ENCODE measurements at regions not wholly inside any gene's neighbourhood (a gene's known extent, or its start where the extent isn't known, plus 50 kb on each side); places are given as distances from the start of the nearest gene placed in this dataset.

- TF ChIP-seq RARB (CRISPR knock-in tag; IDR thresholded peaks at IDR 0.05) (no peak), BHLHE40 (IDR thresholded peaks at IDR 0.05; ENCODE audit: low read depth, low read length) (no peak), JUN (IDR thresholded peaks at IDR 0.05) (no peak), SREBF2 (IDR thresholded peaks at IDR 0.05) (no peak), RNF2 (IDR thresholded peaks at IDR 0.05; ENCODE audit: borderline replicate concordance, low read depth) (no peak), HES2 (IDR thresholded peaks at IDR 0.05) (no peak), HOXB13 (CRISPR knock-in tag; IDR thresholded peaks at IDR 0.05; ENCODE audit: low read depth) (no peak), TP53 (CRISPR knock-in tag; IDR thresholded peaks at IDR 0.05) (no peak), EHF (CRISPR knock-in tag; IDR thresholded peaks at IDR 0.05) (no peak), EP300 (IDR thresholded peaks at IDR 0.05) (no peak), POLR2AphosphoS2 (conservative IDR thresholded peaks at IDR 0.05; ENCODE audit: low read length) (no peak), REST (IDR thresholded peaks at IDR 0.05) (no peak), SMC3 (IDR thresholded peaks at IDR 0.05) (no peak), CEBPB (IDR thresholded peaks at IDR 0.05) (no peak), HEYL (CRISPR knock-in tag; IDR thresholded peaks at IDR 0.05) (no peak), FOSB (CRISPR knock-in tag; IDR thresholded peaks at IDR 0.05) (no peak), FOXS1 (CRISPR knock-in tag; IDR thresholded peaks at IDR 0.05) (no peak), EHMT2 (IDR thresholded peaks at IDR 0.05; ENCODE audit: low read depth) (no peak), HDAC2 (IDR thresholded peaks at IDR 0.05) (no peak), ZSCAN20 (CRISPR knock-in tag; IDR thresholded peaks at IDR 0.05) (no peak)
- Histone ChIP-seq H3K4me1 (no peaks in the 10 kb centered on the region), H3K27ac (no peak overlapping the region), H3K4me3 (no peak overlapping the region), H3K4me2 (no peak overlapping the region), H3K9me3 (no peaks in the 10 kb centered on the region)
- POLR2A ChIA-PET, result no interaction called here
- DNase-seq (ENCODE audit: low read depth in 1 of 2, low spot score in 1 of 2) (no peak), ATAC-seq (no peak), FAIRE-seq (no peak)
- CTCF ChIA-PET, result interaction anchor here (1.0 kb wide), 1 partner anchor 38 kb away, joined by 4 read pairs; no protein-coding TSS in a partner anchor
- WGBS (ENCODE audit: missing lambda C conversion rate), result 76% methylated on average over 11 of the region's 11 CpGs
Measured at GRCh38 chr7:82757-83155, 109.6 kb upstream of the FAM20C start.

- WGBS (ENCODE audit: missing lambda C conversion rate), result 49% methylated on average over 6 of the region's 12 CpGs
- H3K27ac ChIP-seq, result no peak overlapping the region
- ATAC-seq (no peak), FAIRE-seq (no peak), DNase-seq (ENCODE audit: low read depth in 1 of 2, low spot score in 1 of 2) (no peak)
- H3K4me1 ChIP-seq, result no peaks in the 10 kb centered on the region
- no peak overlapping the region for H3K4me3 ChIP-seq
- no peak overlapping the region for H3K4me2 ChIP-seq
- TF ChIP-seq NPAS2 (CRISPR knock-in tag; IDR thresholded peaks at IDR 0.05; ENCODE audit: borderline replicate concordance) (no peak), CTCF (IDR thresholded peaks at IDR 0.05) (no peak), PBX3 (IDR thresholded peaks at IDR 0.05) (no peak), POLR2A (IDR thresholded peaks at IDR 0.05; ENCODE audit: low read length) (no peak), ZSCAN20 (CRISPR knock-in tag; IDR thresholded peaks at IDR 0.05) (no peak), ZC3H11A (IDR thresholded peaks at IDR 0.05) (no peak), NR3C1 (IDR thresholded peaks at IDR 0.05) (no peak), MAX (IDR thresholded peaks at IDR 0.05) (no peak), RAD21 (conservative IDR thresholded peaks at IDR 0.05 in 1 of 2, IDR thresholded peaks at IDR 0.05 in 1 of 2) (no peak)
- POLR2A ChIA-PET, result no interaction called here
- no peaks in the 10 kb centered on the region for H3K9me3 ChIP-seq
- CTCF ChIA-PET, result interaction anchor here (1.0 kb wide), 1 partner anchor 37 kb away, joined by 4 read pairs; no protein-coding TSS in a partner anchor
Measured at GRCh38 chr7:83441-83840, 108.9 kb upstream of the FAM20C start.
